ENCODE measurements at regions not wholly inside any gene's neighbourhood (a gene's known extent, or its start where the extent isn't known, plus 50 kb on each side); places are given as distances from the start of the nearest gene placed in this dataset.

- Histone ChIP-seq H3K4me1 (no peaks in the 10 kb centered on the region), H3K27ac (no peak overlapping the region), H3K9me3 (no peaks in the 10 kb centered on the region), H3K27me3 (no peaks in the 10 kb centered on the region), H3K4me3 (no peak overlapping the region), H3K36me3 (no peaks in the 10 kb centered on the region)
- intact Hi-C loops (cut with DNase I) = no loop called here
- TF ChIP-seq, protein P1, sequence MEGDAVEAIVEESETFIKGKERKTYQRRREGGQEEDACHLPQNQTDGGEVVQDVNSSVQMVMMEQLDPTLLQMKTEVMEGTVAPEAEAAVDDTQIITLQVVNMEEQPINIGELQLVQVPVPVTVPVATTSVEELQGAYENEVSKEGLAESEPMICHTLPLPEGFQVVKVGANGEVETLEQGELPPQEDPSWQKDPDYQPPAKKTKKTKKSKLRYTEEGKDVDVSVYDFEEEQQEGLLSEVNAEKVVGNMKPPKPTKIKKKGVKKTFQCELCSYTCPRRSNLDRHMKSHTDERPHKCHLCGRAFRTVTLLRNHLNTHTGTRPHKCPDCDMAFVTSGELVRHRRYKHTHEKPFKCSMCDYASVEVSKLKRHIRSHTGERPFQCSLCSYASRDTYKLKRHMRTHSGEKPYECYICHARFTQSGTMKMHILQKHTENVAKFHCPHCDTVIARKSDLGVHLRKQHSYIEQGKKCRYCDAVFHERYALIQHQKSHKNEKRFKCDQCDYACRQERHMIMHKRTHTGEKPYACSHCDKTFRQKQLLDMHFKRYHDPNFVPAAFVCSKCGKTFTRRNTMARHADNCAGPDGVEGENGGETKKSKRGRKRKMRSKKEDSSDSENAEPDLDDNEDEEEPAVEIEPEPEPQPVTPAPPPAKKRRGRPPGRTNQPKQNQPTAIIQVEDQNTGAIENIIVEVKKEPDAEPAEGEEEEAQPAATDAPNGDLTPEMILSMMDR (IDR thresholded peaks at IDR 0.05) = no peak
- 7 to 11% methylated on average over 2 of the region's 2 CpGs for WGBS, 2 donors
- no peak for FAIRE-seq
- no peak for DNase-seq
- no peak for ATAC-seq
These were observed 99.8 kb downstream of the TAF11L14 start for GRCh38 chr5:17734011-17734410.

DNA sequence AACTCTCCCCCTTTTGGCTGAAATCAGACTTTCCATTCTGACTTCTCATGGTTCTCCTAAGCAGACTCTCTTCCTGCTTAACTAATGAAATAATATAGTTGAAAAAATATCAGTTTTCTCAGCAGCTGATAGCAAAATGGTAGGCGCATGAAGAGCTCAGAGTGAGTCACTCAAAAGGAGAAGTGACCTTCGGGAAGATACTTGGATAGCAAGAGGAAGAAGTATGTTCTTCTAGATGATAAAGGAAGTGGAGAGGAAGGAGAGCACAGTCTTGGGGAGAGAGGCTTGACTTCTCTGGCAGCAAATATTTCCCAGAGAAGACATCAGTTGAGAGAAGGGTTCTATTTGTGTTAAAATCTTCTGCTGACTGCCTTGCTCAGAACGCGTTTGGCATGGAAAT lies 101.5 kb downstream of the TAF11L14 start:
- ATAC-seq = no peak
- 56 to 81% methylated on average over 4 of the region's 4 CpGs for WGBS, 2 donors

DNA sequence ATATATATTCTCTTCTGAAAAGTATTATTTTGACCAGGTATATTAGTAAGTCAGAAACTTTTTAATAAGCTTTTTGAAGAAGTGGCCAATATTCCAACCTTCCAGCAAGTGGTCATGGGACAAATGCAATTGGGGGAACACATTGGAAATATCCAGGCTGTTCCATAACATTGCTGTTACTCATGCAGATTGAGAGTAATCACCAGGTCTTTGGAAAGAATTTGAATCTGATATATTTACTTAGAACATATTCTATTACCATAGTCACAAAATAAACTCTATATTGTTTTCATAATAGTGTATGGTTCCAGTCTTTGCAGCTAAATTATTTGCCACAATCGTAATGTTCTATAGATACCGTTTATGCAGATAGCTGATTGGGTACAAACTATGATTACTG lies 102.8 kb downstream of the TAF11L14 start:
- H3K4me3 ChIP-seq = no peak overlapping the region
- DNase-seq (no peak), FAIRE-seq (no peak), ATAC-seq (no peak)
- H3K9me3 ChIP-seq = no peaks in the 10 kb centered on the region
- intact Hi-C loops (cut with DNase I) = no loop called here
- no peaks in the 10 kb centered on the region for H3K4me1 ChIP-seq
- H3K27ac ChIP-seq = no peak overlapping the region
- H3K36me3 ChIP-seq = no peaks in the 10 kb centered on the region
- TF ChIP-seq, protein P1 (IDR thresholded peaks at IDR 0.05) = no peak
- H3K27me3 ChIP-seq = no peaks in the 10 kb centered on the region
- WGBS, 2 donors = 68 to 75% methylated on average over 2 of the region's 2 CpGs

More for the DNA sequence above, 101.5 kb downstream of the TAF11L14 start:
- no peak for FAIRE-seq
- DNase-seq = no peak
- Histone ChIP-seq H3K27me3 (no peaks in the 10 kb centered on the region), H3K9me3 (no peaks in the 10 kb centered on the region), H3K4me1 (no peaks in the 10 kb centered on the region), H3K27ac (no peak overlapping the region), H3K36me3 (no peaks in the 10 kb centered on the region), H3K4me3 (no peak overlapping the region)
- TF ChIP-seq, protein P1 (IDR thresholded peaks at IDR 0.05) = no peak
- intact Hi-C loops (cut with DNase I) = no loop called here

DNA sequence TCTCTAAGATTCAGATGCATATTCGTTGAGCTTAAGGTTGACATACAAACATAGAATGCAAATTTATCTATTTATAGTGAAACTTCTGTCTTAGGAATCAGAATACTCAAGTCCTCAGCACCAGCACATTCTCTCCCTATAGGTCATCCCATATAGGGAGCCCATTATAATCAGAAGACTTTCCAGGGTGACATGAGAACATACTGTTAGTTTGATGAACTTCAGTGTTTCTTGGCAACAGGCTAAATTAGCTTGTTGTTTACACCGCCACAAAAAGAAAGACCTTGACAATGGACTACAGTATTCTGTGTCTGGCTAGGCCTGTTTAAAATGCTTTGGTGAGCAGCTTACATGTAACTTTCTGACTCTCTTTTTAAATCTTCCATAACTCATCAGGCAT lies 104.2 kb downstream of the TAF11L14 start:
- WGBS, 2 donors = 51 to 61% methylated on average over 2 of the region's 2 CpGs
- intact Hi-C loops (cut with DNase I) = no loop called here

More for the DNA sequence above, 104.2 kb downstream of the TAF11L14 start:
- Histone ChIP-seq H3K9me3 (no peaks in the 10 kb centered on the region), H3K27ac (no peak overlapping the region), H3K36me3 (no peaks in the 10 kb centered on the region), H3K4me1 (no peaks in the 10 kb centered on the region), H3K4me3 (no peak overlapping the region), H3K27me3 (no peaks in the 10 kb centered on the region)
- FAIRE-seq (no peak), DNase-seq (no peak), ATAC-seq (no peak)
- TF ChIP-seq, protein P1 (IDR thresholded peaks at IDR 0.05) = no peak
